Panc1 (cell line): ENCODE measurements at regions not wholly inside any gene's neighbourhood (a gene's known extent, or its start where the extent isn't known, plus 50 kb on each side); places are given as distances from the start of the nearest gene placed in this dataset.

Experiments used
- ATAC-seq: fragments of 200-7000 bp; cut with Tn5 transposase; 2 replicates; pipeline ENCODE4 v1.9.1; 2020; ENCODE audit warnings: mild to moderate bottlenecking, moderate library complexity
- BruUV-seq: library from RNA; stranded (reverse); fragments of 400-500 nt; replicated peaks from 2 replicates; lab custom pipeline; 2021; lab: Mats Ljungman, UMichigan
- CTCF ChIA-PET: fragments of 300-600 bp; sonication (Branson Sonifier 250); formaldehyde crosslinking; loops from one replicate; lab custom pipeline; 2022; ENCODE audit warnings: antibody characterized with exemption; lab: Charles Lee
- POLR2A ChIA-PET: fragments of 300-600 bp; sonication (Branson Sonifier 250); formaldehyde crosslinking; loops from one replicate; lab custom pipeline; 2022; ENCODE audit warnings: antibody characterized with exemption; lab: Charles Lee
- DNase-seq: peaks from one replicate; pipeline ENCODE4 v3.0.0-alpha.2; 2010; ENCODE audit warnings: low read depth, low spot score
- H3K27ac ChIP-seq: 2 replicates; pipeline ENCODE4 v1.5.1; 2011; ENCODE audit warnings: mild to moderate bottlenecking, low read length, inconsistent platforms
- H3K27me3 ChIP-seq: fragments of 200-500 bp; sonication (Bioruptor generic); 2 replicates; pipeline ENCODE4 v1.6.0; 2014; ENCODE audit warnings: low read length, inconsistent platforms; ENCODE audit not compliant: control insufficient read depth, insufficient read depth
- H3K36me3 ChIP-seq: fragments of 200-500 bp; sonication (Bioruptor generic); 2 replicates; pipeline ENCODE4 v1.5.1; 2014; ENCODE audit warnings: inconsistent platforms, mild to moderate bottlenecking, low read length, moderate library complexity; ENCODE audit not compliant: control insufficient read depth, insufficient read depth
- H3K4me1 ChIP-seq: 2 replicates; pipeline ENCODE4 v1.5.1; 2011; ENCODE audit warnings: inconsistent platforms, mild to moderate bottlenecking, low read length, moderate library complexity; ENCODE audit not compliant: control insufficient read depth, insufficient read depth
- H3K4me3 ChIP-seq, 2 experiments: 2 replicates each; pipeline ENCODE4 v1.5.1; 2011 to 2012; ENCODE audit warnings: low read depth in 2 of 2, low read length in 2 of 2, mild to moderate bottlenecking in 2 of 2, inconsistent platforms in 1 of 2, moderate library complexity in 1 of 2
- H3K9me3 ChIP-seq: fragments of 200-500 bp; sonication (Bioruptor generic); 2 replicates; pipeline ENCODE4 v1.5.1; 2014; ENCODE audit warnings: low read depth, mild to moderate bottlenecking, inconsistent platforms, low read length, moderate library complexity; ENCODE audit not compliant: control insufficient read depth, insufficient read depth
- CTCF ChIP-seq: fragments of 450-650 bp; IDR thresholded peaks from 2 replicates; pipeline ENCODE4 v1.5.1; 2017; ENCODE audit warnings: mild to moderate bottlenecking
- POLR2AphosphoS5 ChIP-seq: IDR thresholded peaks from 2 replicates; pipeline ENCODE4 v1.6.1; 2012; ENCODE audit warnings: mild to moderate bottlenecking, low read depth, low read length, moderate library complexity
- REST ChIP-seq, 2 experiments: IDR thresholded peaks; 2 replicates each; pipeline ENCODE4 v1.6.1; 2011 to 2012; ENCODE audit warnings: low read depth in 2 of 2, control low read depth in 1 of 2, low read length in 1 of 2, mild to moderate bottlenecking in 1 of 2, moderate library complexity in 1 of 2; ENCODE audit not compliant: insufficient read depth in 1 of 2
- SIN3A ChIP-seq: IDR thresholded peaks from 2 replicates; pipeline ENCODE4 v1.6.1; 2012; ENCODE audit warnings: low read depth, mild to moderate bottlenecking, low read length, moderate library complexity, borderline replicate concordance; ENCODE audit not compliant: insufficient read depth
- TCF7L2 ChIP-seq: IDR thresholded peaks from 2 replicates; pipeline ENCODE4 v1.6.1; 2011; ENCODE audit warnings: mild to moderate bottlenecking, low read depth, low read length, inconsistent platforms
- in situ Hi-C: cut with HindIII; loops from 2 replicates; pipeline ENCODE4 v1.10.0; 2016; ENCODE audit warnings: low sequenced_read_pairs, low pct_unique_long_range_greater_than_20kb
- intact Hi-C: fragments of 100-400 bp; cut with micrococcal nuclease; formaldehyde crosslinking; loops from one replicate; pipeline ENCODE4 v1.10.0; 2022; ENCODE audit not compliant: unreplicated experiment

- no peak for ATAC-seq
- H3K36me3 ChIP-seq, result no peaks in the 10 kb centered on the region
- no peak overlapping the region for H3K27ac ChIP-seq
- no peak for DNase-seq
- in situ Hi-C loops (no loop called here), intact Hi-C loops (no loop called here)
- no peak overlapping the region for H3K4me3 ChIP-seq
- no peaks in the 10 kb centered on the region for H3K27me3 ChIP-seq
- POLR2A ChIA-PET, result no interaction called here
- TF ChIP-seq CTCF, result no peak
- no peak for TF ChIP-seq POLR2AphosphoS5
- TF ChIP-seq SIN3A, result no peak
- TF ChIP-seq REST (IDR thresholded peaks at IDR 0.05; ENCODE audit: insufficient read depth in 1 of 2, low read depth in 2 of 2, low read length in 1 of 2), result no peak
- no peak for TF ChIP-seq TCF7L2
- H3K4me1 ChIP-seq, result no peaks in the 10 kb centered on the region
- no TSS peak for BruUV-seq
- CTCF ChIA-PET, result interaction anchor here (0.6 to 0.7 kb wide), 3 partner anchors 76 to 128 kb away, joined by 3 to 5 read pairs (median 4); no protein-coding TSS in a partner anchor
- no peaks in the 10 kb centered on the region for H3K9me3 ChIP-seq
Observed at GRCh38 chr4:85372966-85373365, 102.0 kb upstream of the ARHGAP24 start.

- no TSS peak for BruUV-seq
- Histone ChIP-seq H3K27ac (no peak overlapping the region), H3K27me3 (no peaks in the 10 kb centered on the region), H3K9me3 (no peaks in the 10 kb centered on the region), H3K4me3 (no peak overlapping the region), H3K4me1 (no peaks in the 10 kb centered on the region), H3K36me3 (no peaks in the 10 kb centered on the region)
- intact Hi-C loops, result no loop called here
- CTCF ChIA-PET, result no interaction called here
- in situ Hi-C loops, result no loop called here
- TF ChIP-seq REST (IDR thresholded peaks at IDR 0.05; ENCODE audit: insufficient read depth in 1 of 2, low read depth in 2 of 2, low read length in 1 of 2) (no peak), CTCF (no peak), TCF7L2 (no peak), SIN3A (no peak), POLR2AphosphoS5 (no peak)
- ATAC-seq (no peak), DNase-seq (no peak)
- POLR2A ChIA-PET, result no interaction called here
Observed at GRCh38 chr4:85376285-85376684, 98.7 kb upstream of the ARHGAP24 start.
